ENCODE measurements at regions not wholly inside any gene's neighbourhood (a gene's known extent, or its start where the extent isn't known, plus 50 kb on each side); places are given as distances from the start of the nearest gene placed in this dataset.

DNA sequence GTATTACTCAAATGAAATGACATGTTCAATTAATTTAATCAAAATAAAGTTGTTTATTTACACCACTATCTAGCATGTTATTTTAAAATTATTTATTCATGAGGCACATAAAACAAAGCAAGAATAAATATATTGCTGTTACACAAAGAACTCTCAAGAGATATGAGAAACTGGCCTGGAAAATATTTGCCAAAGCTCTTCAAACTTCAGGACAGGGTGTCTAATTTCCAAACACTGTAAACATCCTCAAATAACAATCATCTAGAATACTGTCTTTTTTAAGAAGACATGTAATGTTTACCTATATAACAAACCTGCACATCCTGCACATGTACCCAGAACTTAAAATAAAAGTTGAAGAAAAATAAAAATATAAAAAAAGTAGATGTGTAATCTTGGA, 876.6 kb downstream of the TUSC7 start (continued):
- TF ChIP-seq, protein P1, sequence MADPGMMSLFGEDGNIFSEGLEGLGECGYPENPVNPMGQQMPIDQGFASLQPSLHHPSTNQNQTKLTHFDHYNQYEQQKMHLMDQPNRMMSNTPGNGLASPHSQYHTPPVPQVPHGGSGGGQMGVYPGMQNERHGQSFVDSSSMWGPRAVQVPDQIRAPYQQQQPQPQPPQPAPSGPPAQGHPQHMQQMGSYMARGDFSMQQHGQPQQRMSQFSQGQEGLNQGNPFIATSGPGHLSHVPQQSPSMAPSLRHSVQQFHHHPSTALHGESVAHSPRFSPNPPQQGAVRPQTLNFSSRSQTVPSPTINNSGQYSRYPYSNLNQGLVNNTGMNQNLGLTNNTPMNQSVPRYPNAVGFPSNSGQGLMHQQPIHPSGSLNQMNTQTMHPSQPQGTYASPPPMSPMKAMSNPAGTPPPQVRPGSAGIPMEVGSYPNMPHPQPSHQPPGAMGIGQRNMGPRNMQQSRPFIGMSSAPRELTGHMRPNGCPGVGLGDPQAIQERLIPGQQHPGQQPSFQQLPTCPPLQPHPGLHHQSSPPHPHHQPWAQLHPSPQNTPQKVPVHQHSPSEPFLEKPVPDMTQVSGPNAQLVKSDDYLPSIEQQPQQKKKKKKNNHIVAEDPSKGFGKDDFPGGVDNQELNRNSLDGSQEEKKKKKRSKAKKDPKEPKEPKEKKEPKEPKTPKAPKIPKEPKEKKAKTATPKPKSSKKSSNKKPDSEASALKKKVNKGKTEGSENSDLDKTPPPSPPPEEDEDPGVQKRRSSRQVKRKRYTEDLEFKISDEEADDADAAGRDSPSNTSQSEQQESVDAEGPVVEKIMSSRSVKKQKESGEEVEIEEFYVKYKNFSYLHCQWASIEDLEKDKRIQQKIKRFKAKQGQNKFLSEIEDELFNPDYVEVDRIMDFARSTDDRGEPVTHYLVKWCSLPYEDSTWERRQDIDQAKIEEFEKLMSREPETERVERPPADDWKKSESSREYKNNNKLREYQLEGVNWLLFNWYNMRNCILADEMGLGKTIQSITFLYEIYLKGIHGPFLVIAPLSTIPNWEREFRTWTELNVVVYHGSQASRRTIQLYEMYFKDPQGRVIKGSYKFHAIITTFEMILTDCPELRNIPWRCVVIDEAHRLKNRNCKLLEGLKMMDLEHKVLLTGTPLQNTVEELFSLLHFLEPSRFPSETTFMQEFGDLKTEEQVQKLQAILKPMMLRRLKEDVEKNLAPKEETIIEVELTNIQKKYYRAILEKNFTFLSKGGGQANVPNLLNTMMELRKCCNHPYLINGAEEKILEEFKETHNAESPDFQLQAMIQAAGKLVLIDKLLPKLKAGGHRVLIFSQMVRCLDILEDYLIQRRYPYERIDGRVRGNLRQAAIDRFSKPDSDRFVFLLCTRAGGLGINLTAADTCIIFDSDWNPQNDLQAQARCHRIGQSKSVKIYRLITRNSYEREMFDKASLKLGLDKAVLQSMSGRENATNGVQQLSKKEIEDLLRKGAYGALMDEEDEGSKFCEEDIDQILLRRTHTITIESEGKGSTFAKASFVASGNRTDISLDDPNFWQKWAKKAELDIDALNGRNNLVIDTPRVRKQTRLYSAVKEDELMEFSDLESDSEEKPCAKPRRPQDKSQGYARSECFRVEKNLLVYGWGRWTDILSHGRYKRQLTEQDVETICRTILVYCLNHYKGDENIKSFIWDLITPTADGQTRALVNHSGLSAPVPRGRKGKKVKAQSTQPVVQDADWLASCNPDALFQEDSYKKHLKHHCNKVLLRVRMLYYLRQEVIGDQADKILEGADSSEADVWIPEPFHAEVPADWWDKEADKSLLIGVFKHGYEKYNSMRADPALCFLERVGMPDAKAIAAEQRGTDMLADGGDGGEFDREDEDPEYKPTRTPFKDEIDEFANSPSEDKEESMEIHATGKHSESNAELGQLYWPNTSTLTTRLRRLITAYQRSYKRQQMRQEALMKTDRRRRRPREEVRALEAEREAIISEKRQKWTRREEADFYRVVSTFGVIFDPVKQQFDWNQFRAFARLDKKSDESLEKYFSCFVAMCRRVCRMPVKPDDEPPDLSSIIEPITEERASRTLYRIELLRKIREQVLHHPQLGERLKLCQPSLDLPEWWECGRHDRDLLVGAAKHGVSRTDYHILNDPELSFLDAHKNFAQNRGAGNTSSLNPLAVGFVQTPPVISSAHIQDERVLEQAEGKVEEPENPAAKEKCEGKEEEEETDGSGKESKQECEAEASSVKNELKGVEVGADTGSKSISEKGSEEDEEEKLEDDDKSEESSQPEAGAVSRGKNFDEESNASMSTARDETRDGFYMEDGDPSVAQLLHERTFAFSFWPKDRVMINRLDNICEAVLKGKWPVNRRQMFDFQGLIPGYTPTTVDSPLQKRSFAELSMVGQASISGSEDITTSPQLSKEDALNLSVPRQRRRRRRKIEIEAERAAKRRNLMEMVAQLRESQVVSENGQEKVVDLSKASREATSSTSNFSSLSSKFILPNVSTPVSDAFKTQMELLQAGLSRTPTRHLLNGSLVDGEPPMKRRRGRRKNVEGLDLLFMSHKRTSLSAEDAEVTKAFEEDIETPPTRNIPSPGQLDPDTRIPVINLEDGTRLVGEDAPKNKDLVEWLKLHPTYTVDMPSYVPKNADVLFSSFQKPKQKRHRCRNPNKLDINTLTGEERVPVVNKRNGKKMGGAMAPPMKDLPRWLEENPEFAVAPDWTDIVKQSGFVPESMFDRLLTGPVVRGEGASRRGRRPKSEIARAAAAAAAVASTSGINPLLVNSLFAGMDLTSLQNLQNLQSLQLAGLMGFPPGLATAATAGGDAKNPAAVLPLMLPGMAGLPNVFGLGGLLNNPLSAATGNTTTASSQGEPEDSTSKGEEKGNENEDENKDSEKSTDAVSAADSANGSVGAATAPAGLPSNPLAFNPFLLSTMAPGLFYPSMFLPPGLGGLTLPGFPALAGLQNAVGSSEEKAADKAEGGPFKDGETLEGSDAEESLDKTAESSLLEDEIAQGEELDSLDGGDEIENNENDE (IDR thresholded peaks at IDR 0.05; ENCODE audit: insufficient replicate concordance, low read length): no peak
- TF ChIP-seq NRF1 (IDR thresholded peaks at IDR 0.05; ENCODE audit: low read depth, low read length) (no peak), TBP (IDR thresholded peaks at IDR 0.05; ENCODE audit: low read depth, low read length) (no peak), MAX (IDR thresholded peaks at IDR 0.05) (no peak), POLR2A (IDR thresholded peaks at IDR 0.05; ENCODE audit: control extremely low read depth in 1 of 2, low read depth in 2 of 2, low read length in 2 of 2) (no peak)
- TF ChIP-seq, protein P2, sequence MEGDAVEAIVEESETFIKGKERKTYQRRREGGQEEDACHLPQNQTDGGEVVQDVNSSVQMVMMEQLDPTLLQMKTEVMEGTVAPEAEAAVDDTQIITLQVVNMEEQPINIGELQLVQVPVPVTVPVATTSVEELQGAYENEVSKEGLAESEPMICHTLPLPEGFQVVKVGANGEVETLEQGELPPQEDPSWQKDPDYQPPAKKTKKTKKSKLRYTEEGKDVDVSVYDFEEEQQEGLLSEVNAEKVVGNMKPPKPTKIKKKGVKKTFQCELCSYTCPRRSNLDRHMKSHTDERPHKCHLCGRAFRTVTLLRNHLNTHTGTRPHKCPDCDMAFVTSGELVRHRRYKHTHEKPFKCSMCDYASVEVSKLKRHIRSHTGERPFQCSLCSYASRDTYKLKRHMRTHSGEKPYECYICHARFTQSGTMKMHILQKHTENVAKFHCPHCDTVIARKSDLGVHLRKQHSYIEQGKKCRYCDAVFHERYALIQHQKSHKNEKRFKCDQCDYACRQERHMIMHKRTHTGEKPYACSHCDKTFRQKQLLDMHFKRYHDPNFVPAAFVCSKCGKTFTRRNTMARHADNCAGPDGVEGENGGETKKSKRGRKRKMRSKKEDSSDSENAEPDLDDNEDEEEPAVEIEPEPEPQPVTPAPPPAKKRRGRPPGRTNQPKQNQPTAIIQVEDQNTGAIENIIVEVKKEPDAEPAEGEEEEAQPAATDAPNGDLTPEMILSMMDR (IDR thresholded peaks at IDR 0.05; ENCODE audit: control extremely low read depth in 1 of 3, insufficient read depth in 1 of 3, low read depth in 1 of 3, low read length in 3 of 3): no peak
